H9 (cell line): ENCODE measurements at regions not wholly inside any gene's neighbourhood (a gene's known extent, or its start where the extent isn't known, plus 50 kb on each side); places are given as distances from the start of the nearest gene placed in this dataset.

Source experiments
- DNase-seq: peaks from one replicate; pipeline ENCODE4 v3.0.0-alpha.2; 2017
- H2AFZ ChIP-seq: one replicate; pipeline ENCODE4 v1.6.1; 2013; ENCODE audit warnings: mild to moderate bottlenecking, low read length, control low read depth, moderate library complexity
- H2AK5ac ChIP-seq: 2 replicates; pipeline ENCODE4 v1.6.1; 2013; ENCODE audit warnings: low read length, control low read depth, mixed read lengths; ENCODE audit not compliant: insufficient read length
- H2BK120ac ChIP-seq: one replicate; pipeline ENCODE4 v1.6.1; 2013; ENCODE audit warnings: low read depth, mild to moderate bottlenecking, low read length, control low read depth, inconsistent platforms; ENCODE audit not compliant: poor library complexity, severe bottlenecking
- H2BK12ac ChIP-seq: 2 replicates; pipeline ENCODE4 v1.6.1; 2013; ENCODE audit warnings: low read length, control low read depth, mixed read lengths, low read depth; ENCODE audit not compliant: insufficient read length
- H2BK15ac ChIP-seq: 2 replicates; pipeline ENCODE4 v1.6.1; 2013; ENCODE audit warnings: low read depth, low read length, control low read depth
- H2BK20ac ChIP-seq: one replicate; pipeline ENCODE4 v1.6.1; 2013; ENCODE audit warnings: low read depth, mild to moderate bottlenecking, low read length, control low read depth, inconsistent platforms; ENCODE audit not compliant: poor library complexity, severe bottlenecking
- H2BK5ac ChIP-seq: 2 replicates; pipeline ENCODE4 v1.6.1; 2013; ENCODE audit warnings: low read length, control low read depth, mixed read lengths; ENCODE audit not compliant: insufficient read length
- H3K14ac ChIP-seq: 2 replicates; pipeline ENCODE4 v1.6.1; 2013; ENCODE audit warnings: low read length, control low read depth; ENCODE audit not compliant: insufficient read depth
- H3K18ac ChIP-seq: 2 replicates; pipeline ENCODE4 v1.6.1; 2013; ENCODE audit warnings: low read depth, mild to moderate bottlenecking, mixed read lengths, low read length, control low read depth; ENCODE audit not compliant: insufficient read length
- H3K23ac ChIP-seq: 2 replicates; pipeline ENCODE4 v1.6.1; 2013; ENCODE audit warnings: low read length, control low read depth, mixed read lengths, low read depth; ENCODE audit not compliant: insufficient read length
- H3K23me2 ChIP-seq: 2 replicates; pipeline ENCODE4 v1.6.1; 2013; ENCODE audit warnings: low read depth, mild to moderate bottlenecking, mixed read lengths, low read length, control low read depth; ENCODE audit not compliant: insufficient read length, poor library complexity, severe bottlenecking
- H3K27ac ChIP-seq: 2 replicates; pipeline ENCODE4 v1.5.1; 2013; ENCODE audit warnings: low read length, control low read depth, mixed read lengths, low read depth; ENCODE audit not compliant: insufficient read length
- H3K27me3 ChIP-seq: 2 replicates; pipeline ENCODE4 v1.6.1; 2013; ENCODE audit warnings: low read length, control low read depth, inconsistent platforms; ENCODE audit not compliant: insufficient read depth
- H3K4ac ChIP-seq: 2 replicates; pipeline ENCODE4 v1.6.1; 2013; ENCODE audit warnings: low read depth, mild to moderate bottlenecking, control low read depth, inconsistent platforms, low read length, moderate library complexity
- H3K4me1 ChIP-seq: 2 replicates; pipeline ENCODE4 v1.6.1; 2013; ENCODE audit warnings: low read length, control low read depth, inconsistent platforms; ENCODE audit not compliant: insufficient read depth
- H3K4me2 ChIP-seq: 2 replicates; pipeline ENCODE4 v1.6.1; 2013; ENCODE audit warnings: low read length, control low read depth, mixed read lengths; ENCODE audit not compliant: insufficient read length, insufficient read depth
- H3K56ac ChIP-seq: 2 replicates; pipeline ENCODE4 v1.6.1; 2013; ENCODE audit warnings: low read depth, mild to moderate bottlenecking, mixed read lengths, low read length, control low read depth; ENCODE audit not compliant: insufficient read length
- H3K79me1 ChIP-seq: 2 replicates; pipeline ENCODE4 v1.6.1; 2013; ENCODE audit warnings: low read depth, mild to moderate bottlenecking, moderate library complexity, low read length, control low read depth, inconsistent platforms; ENCODE audit not compliant: insufficient read depth, poor library complexity, severe bottlenecking
- H3K79me2 ChIP-seq: 2 replicates; pipeline ENCODE4 v1.6.1; 2013; ENCODE audit warnings: low read length, control low read depth, inconsistent platforms; ENCODE audit not compliant: insufficient read depth
- H3K9ac ChIP-seq: 2 replicates; pipeline ENCODE4 v1.6.1; 2013; ENCODE audit warnings: low read length, control low read depth, mixed read lengths; ENCODE audit not compliant: insufficient read length; ENCODE audit errors: extremely low read depth
- H3K9me3 ChIP-seq: one replicate; pipeline ENCODE4 v1.6.1; 2013; ENCODE audit warnings: low read depth, low read length, inconsistent platforms; ENCODE audit not compliant: control insufficient read depth
- H3T11ph ChIP-seq: one replicate; pipeline ENCODE4 v1.6.1; 2013; ENCODE audit warnings: mild to moderate bottlenecking, low read length, control low read depth, inconsistent platforms
- H4K20me1 ChIP-seq: one replicate; pipeline ENCODE4 v1.6.1; 2013; ENCODE audit not compliant: control insufficient read depth, insufficient read length, insufficient read depth
- H4K5ac ChIP-seq: 2 replicates; pipeline ENCODE4 v1.6.1; 2013; ENCODE audit warnings: low read depth, mild to moderate bottlenecking, mixed read lengths, low read length, control low read depth; ENCODE audit not compliant: insufficient read length
- H4K8ac ChIP-seq: replicated peaks from 2 replicates; pipeline ENCODE4 v1.6.1; 2013; ENCODE audit warnings: low read length, control low read depth, mixed read lengths, low read depth; ENCODE audit not compliant: insufficient read length
- H4K91ac ChIP-seq: 2 replicates; pipeline ENCODE4 v1.6.1; 2013; ENCODE audit warnings: low read depth, mild to moderate bottlenecking, moderate library complexity, mixed read lengths, low read length, control low read depth; ENCODE audit not compliant: insufficient read length
- H3K27ac Mint-ChIP-seq, 3 experiments: 2 replicates in 2 of 3; 3 replicates in 1 of 3; pipeline ENCODE4 v1.8.0; 2020 to 2021; ENCODE audit warnings: mixed read lengths in 3 of 3, mild to moderate bottlenecking in 1 of 3, moderate library complexity in 1 of 3
- H3K27me3 Mint-ChIP-seq: 2 replicates; pipeline ENCODE4 v1.8.0; 2021; ENCODE audit warnings: low read depth, mild to moderate bottlenecking, moderate library complexity, mixed read lengths
- H3K36me3 Mint-ChIP-seq, 3 experiments: 2 replicates in 2 of 3; 3 replicates in 1 of 3; pipeline ENCODE4 v1.8.0; 2020 to 2021; ENCODE audit warnings: low read depth in 3 of 3, mixed read lengths in 3 of 3; ENCODE audit not compliant: insufficient read depth in 1 of 3
- H3K4me1 Mint-ChIP-seq, 2 experiments: 2 replicates each; pipeline ENCODE4 v1.8.0; 2020; ENCODE audit warnings: mixed read lengths in 2 of 2
- H3K4me3 Mint-ChIP-seq, 2 experiments: 2 replicates in 1 of 2; 3 replicates in 1 of 2; pipeline ENCODE4 v1.8.0; 2020 to 2021; ENCODE audit warnings: mild to moderate bottlenecking in 2 of 2, mixed read lengths in 2 of 2, moderate library complexity in 1 of 2
- H3K9me3 Mint-ChIP-seq, 2 experiments: 2 replicates in 1 of 2; 3 replicates in 1 of 2; pipeline ENCODE4 v1.8.0; 2020; ENCODE audit warnings: mild to moderate bottlenecking in 2 of 2, mixed read lengths in 2 of 2, moderate library complexity in 1 of 2
- WGBS: extraction: QIAGEN DNeasy Blood & Tissue Kit; methylation state at CpG from one replicate; pipeline ENCODE4 v1.1.7; 2013; ENCODE audit warnings: missing lambda C conversion rate, low lambda C conversion rate, mixed read lengths; ENCODE audit not compliant: insufficient read length; ENCODE audit errors: extremely low coverage; 5-methylcytosine and 5-hydroxymethylcytosine counted together
- TF ChIP-seq, protein P1 (sequence below): fragments of 200-600 bp; sonication (generic); conservative IDR thresholded peaks from 3 replicates; pipeline ENCODE4 v1.8.0; 2021; ENCODE audit warnings: antibody characterized with exemption, mild to moderate bottlenecking

DNA sequence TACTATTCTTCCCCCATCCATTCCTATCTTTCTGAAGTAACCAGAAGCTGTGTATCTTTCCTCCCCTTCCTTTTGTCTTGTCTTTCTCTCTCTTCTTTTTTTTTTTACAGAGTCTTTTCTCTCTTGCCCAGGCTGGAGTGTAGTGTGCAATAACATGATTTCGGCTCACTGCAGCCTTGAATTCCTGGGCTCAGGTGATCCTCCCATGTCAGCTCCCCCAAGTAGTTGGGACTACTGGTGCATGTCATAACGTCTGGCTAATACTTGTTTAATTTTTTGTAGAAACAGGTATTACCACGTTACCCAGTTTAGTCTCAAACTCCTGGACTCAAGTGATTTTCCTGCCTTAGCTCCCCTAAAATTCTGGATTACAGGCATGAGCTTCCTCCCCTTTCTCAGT, 86.5 kb downstream of the IGLL5 start:
- H4K5ac ChIP-seq: no peak overlapping the region
- no peak overlapping the region for H3K18ac ChIP-seq
- H2BK20ac ChIP-seq: no peak overlapping the region
- no peak overlapping the region for H4K8ac ChIP-seq
- H3K4me1 ChIP-seq: no peaks in the 10 kb centered on the region
- H3K27me3 ChIP-seq: no peaks in the 10 kb centered on the region; the same call in none of the 2 replicates
- H3K4me3 Mint-ChIP-seq: no peak overlapping the region
- no peak for DNase-seq
- H3K79me2 ChIP-seq: no peaks in the 10 kb centered on the region
- no peak overlapping the region for H4K91ac ChIP-seq
- H3K4ac ChIP-seq: no peak overlapping the region
- no peaks in the 10 kb centered on the region for H3K4me1 Mint-ChIP-seq
- peaks cover 0 to 3% of the 10 kb centered on the region in 2 experiments; a peak in 1 of 5 replicates for H3K9me3 Mint-ChIP-seq
- H2BK15ac ChIP-seq: no peak overlapping the region
- H3K14ac ChIP-seq: no peak overlapping the region
- H3K27ac Mint-ChIP-seq: no peak overlapping the region; a peak in 1 of 7 replicates
- H3K23ac ChIP-seq: no peak overlapping the region
- no peak overlapping the region for H2BK5ac ChIP-seq
- H2AFZ ChIP-seq: no peak overlapping the region
- H3T11ph ChIP-seq: no peak overlapping the region
- no peaks in the 10 kb centered on the region for H3K36me3 Mint-ChIP-seq
- H3K4me2 ChIP-seq: no peak overlapping the region
- TF ChIP-seq, protein P1, sequence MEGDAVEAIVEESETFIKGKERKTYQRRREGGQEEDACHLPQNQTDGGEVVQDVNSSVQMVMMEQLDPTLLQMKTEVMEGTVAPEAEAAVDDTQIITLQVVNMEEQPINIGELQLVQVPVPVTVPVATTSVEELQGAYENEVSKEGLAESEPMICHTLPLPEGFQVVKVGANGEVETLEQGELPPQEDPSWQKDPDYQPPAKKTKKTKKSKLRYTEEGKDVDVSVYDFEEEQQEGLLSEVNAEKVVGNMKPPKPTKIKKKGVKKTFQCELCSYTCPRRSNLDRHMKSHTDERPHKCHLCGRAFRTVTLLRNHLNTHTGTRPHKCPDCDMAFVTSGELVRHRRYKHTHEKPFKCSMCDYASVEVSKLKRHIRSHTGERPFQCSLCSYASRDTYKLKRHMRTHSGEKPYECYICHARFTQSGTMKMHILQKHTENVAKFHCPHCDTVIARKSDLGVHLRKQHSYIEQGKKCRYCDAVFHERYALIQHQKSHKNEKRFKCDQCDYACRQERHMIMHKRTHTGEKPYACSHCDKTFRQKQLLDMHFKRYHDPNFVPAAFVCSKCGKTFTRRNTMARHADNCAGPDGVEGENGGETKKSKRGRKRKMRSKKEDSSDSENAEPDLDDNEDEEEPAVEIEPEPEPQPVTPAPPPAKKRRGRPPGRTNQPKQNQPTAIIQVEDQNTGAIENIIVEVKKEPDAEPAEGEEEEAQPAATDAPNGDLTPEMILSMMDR: no peak
- no peaks in the 10 kb centered on the region for H3K79me1 ChIP-seq
- WGBS: no CpG with 5 or more reads among the region's 3 CpGs
- H2AK5ac ChIP-seq: no peak overlapping the region
- H4K20me1 ChIP-seq: no peaks in the 10 kb centered on the region
- no peak overlapping the region for H2BK12ac ChIP-seq
- no peak overlapping the region for H3K9ac ChIP-seq
- no peak overlapping the region for H2BK120ac ChIP-seq
- peaks cover 96% of the 10 kb centered on the region for H3K27me3 Mint-ChIP-seq
- H3K9me3 ChIP-seq: no peaks in the 10 kb centered on the region
- H3K56ac ChIP-seq: no peak overlapping the region
- H3K27ac ChIP-seq: no peak overlapping the region
- no peaks in the 10 kb centered on the region for H3K23me2 ChIP-seq
